ENCODE measurements at regions not wholly inside any gene's neighbourhood (a gene's known extent, or its start where the extent isn't known, plus 50 kb on each side); places are given as distances from the start of the nearest gene placed in this dataset.

GRCh38 chr2:2484301-2484700, 153.2 kb upstream of the MYT1L start:
- Histone ChIP-seq H3K4me2 (ENCODE audit: low read depth, low read length) (no peak overlapping the region), H3K27ac (ENCODE audit: low read length) (no peak overlapping the region), H3K9me3 (replicated peaks; ENCODE audit: insufficient read depth, low read length) (no peaks in the 10 kb centered on the region), H2AFZ (ENCODE audit: low read length) (no peak overlapping the region), H4K20me1 (ENCODE audit: insufficient read depth, low read length) (no peaks in the 10 kb centered on the region), H3K4me1 (ENCODE audit: low read length) (no peaks in the 10 kb centered on the region), H3K27me3 (replicated peaks; ENCODE audit: insufficient read depth, low read length) (no peaks in the 10 kb centered on the region), H3K79me2 (ENCODE audit: low read length) (no peaks in the 10 kb centered on the region), H3K4me3 (ENCODE audit: low read length) (no peak overlapping the region), H3F3A (ENCODE audit: insufficient read depth, low read length) (no peaks in the 10 kb centered on the region), H3K36me3 (replicated peaks; ENCODE audit: insufficient read depth, low read length) (no peaks in the 10 kb centered on the region), H3K9me2 (replicated peaks; ENCODE audit: insufficient read depth, low read length) (no peaks in the 10 kb centered on the region), H3K9ac (ENCODE audit: low read length) (no peak overlapping the region)
- TF ChIP-seq EZH2 (optimal IDR thresholded peaks at IDR 0.05; ENCODE audit: low read depth, low read length) (no peak), EZH2phosphoT487 (IDR thresholded peaks at IDR 0.05; ENCODE audit: low read length) (no peak), CTCF (IDR thresholded peaks at IDR 0.05; ENCODE audit: low read length) (no peak)
- DNase-seq, result no peak

- Histone ChIP-seq H3F3A (ENCODE audit: insufficient read depth, low read length) (no peaks in the 10 kb centered on the region), H3K4me3 (ENCODE audit: low read length) (no peak overlapping the region), H3K27ac (ENCODE audit: low read length) (no peak overlapping the region), H3K9ac (ENCODE audit: low read length) (no peak overlapping the region), H2AFZ (ENCODE audit: low read length) (no peak overlapping the region), H3K4me1 (ENCODE audit: low read length) (no peaks in the 10 kb centered on the region), H3K79me2 (ENCODE audit: low read length) (no peaks in the 10 kb centered on the region), H3K27me3 (replicated peaks; ENCODE audit: insufficient read depth, low read length) (no peaks in the 10 kb centered on the region), H3K4me2 (ENCODE audit: low read depth, low read length) (no peak overlapping the region), H3K9me2 (replicated peaks; ENCODE audit: insufficient read depth, low read length) (no peaks in the 10 kb centered on the region), H4K20me1 (ENCODE audit: insufficient read depth, low read length) (no peaks in the 10 kb centered on the region), H3K36me3 (replicated peaks; ENCODE audit: insufficient read depth, low read length) (no peaks in the 10 kb centered on the region), H3K9me3 (replicated peaks; ENCODE audit: insufficient read depth, low read length) (no peaks in the 10 kb centered on the region)
- TF ChIP-seq EZH2phosphoT487 (IDR thresholded peaks at IDR 0.05; ENCODE audit: low read length) (no peak), EZH2 (optimal IDR thresholded peaks at IDR 0.05; ENCODE audit: low read depth, low read length) (no peak), CTCF (IDR thresholded peaks at IDR 0.05; ENCODE audit: low read length) (no peak)
- DNase-seq, result no peak
Observed at GRCh38 chr2:2482851-2483250, 151.8 kb upstream of the MYT1L start.

- Histone ChIP-seq H2AFZ (ENCODE audit: low read length) (no peak overlapping the region), H3K9me3 (replicated peaks; ENCODE audit: insufficient read depth, low read length) (no peaks in the 10 kb centered on the region), H3K9me2 (replicated peaks; ENCODE audit: insufficient read depth, low read length) (no peaks in the 10 kb centered on the region), H3K79me2 (ENCODE audit: low read length) (no peaks in the 10 kb centered on the region), H4K20me1 (ENCODE audit: insufficient read depth, low read length) (no peaks in the 10 kb centered on the region), H3K27me3 (replicated peaks; ENCODE audit: insufficient read depth, low read length) (no peaks in the 10 kb centered on the region), H3F3A (ENCODE audit: insufficient read depth, low read length) (no peaks in the 10 kb centered on the region), H3K36me3 (replicated peaks; ENCODE audit: insufficient read depth, low read length) (no peaks in the 10 kb centered on the region), H3K4me2 (ENCODE audit: low read depth, low read length) (no peak overlapping the region), H3K9ac (ENCODE audit: low read length) (no peak overlapping the region), H3K27ac (ENCODE audit: low read length) (no peak overlapping the region), H3K4me3 (ENCODE audit: low read length) (no peak overlapping the region), H3K4me1 (ENCODE audit: low read length) (no peaks in the 10 kb centered on the region)
- DNase-seq, result no peak
- no peak for TF ChIP-seq EZH2phosphoT487 (IDR thresholded peaks at IDR 0.05; ENCODE audit: low read length)
- TF ChIP-seq EZH2 (optimal IDR thresholded peaks at IDR 0.05; ENCODE audit: low read depth, low read length), result no peak
- TF ChIP-seq CTCF (IDR thresholded peaks at IDR 0.05; ENCODE audit: low read length), result no peak
Observed at GRCh38 chr2:2472881-2473280, 141.8 kb upstream of the MYT1L start.

All from MM.1S (cell line).